Neural progenitor cell (in vitro differentiated cells): ENCODE measurements at regions not wholly inside any gene's neighbourhood (a gene's known extent, or its start where the extent isn't known, plus 50 kb on each side); places are given as distances from the start of the nearest gene placed in this dataset.

Experiments
- EZH2 ChIP-seq: fragments of 200-600 bp; sonication (generic); IDR thresholded peaks from 2 replicates; pipeline ENCODE4 v1.6.1; 2017; ENCODE audit warnings: antibody characterized with exemption, mild to moderate bottlenecking, moderate library complexity
- TF ChIP-seq, protein P1 (sequence below): fragments of 200-600 bp; sonication (generic); IDR thresholded peaks from 2 replicates; pipeline ENCODE4 v1.5.1; 2017; ENCODE audit warnings: antibody characterized with exemption, mild to moderate bottlenecking

DNA sequence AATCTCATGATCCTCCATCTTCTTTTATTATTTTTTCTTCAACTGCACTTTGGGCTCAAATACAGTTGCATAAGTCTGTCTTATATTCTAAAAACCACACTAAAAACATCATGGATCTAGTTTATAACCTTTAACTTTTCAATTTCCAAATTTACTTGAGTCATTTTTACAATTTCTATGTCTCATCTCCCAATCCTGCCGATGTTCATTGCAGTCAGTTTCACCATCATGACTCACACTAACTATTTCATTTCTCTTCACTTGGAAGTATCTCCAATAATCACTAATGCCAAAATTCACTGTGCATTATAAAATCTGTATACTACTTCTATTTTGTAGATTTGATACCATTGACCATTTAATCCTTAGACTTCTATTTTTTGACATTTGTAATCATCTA lies 806.9 kb upstream of the SORCS1 start:
- TF ChIP-seq, protein P1, sequence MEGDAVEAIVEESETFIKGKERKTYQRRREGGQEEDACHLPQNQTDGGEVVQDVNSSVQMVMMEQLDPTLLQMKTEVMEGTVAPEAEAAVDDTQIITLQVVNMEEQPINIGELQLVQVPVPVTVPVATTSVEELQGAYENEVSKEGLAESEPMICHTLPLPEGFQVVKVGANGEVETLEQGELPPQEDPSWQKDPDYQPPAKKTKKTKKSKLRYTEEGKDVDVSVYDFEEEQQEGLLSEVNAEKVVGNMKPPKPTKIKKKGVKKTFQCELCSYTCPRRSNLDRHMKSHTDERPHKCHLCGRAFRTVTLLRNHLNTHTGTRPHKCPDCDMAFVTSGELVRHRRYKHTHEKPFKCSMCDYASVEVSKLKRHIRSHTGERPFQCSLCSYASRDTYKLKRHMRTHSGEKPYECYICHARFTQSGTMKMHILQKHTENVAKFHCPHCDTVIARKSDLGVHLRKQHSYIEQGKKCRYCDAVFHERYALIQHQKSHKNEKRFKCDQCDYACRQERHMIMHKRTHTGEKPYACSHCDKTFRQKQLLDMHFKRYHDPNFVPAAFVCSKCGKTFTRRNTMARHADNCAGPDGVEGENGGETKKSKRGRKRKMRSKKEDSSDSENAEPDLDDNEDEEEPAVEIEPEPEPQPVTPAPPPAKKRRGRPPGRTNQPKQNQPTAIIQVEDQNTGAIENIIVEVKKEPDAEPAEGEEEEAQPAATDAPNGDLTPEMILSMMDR, result no peak
- no peak for TF ChIP-seq EZH2
